ENCODE measurements at regions not wholly inside any gene's neighbourhood (a gene's known extent, or its start where the extent isn't known, plus 50 kb on each side); places are given as distances from the start of the nearest gene placed in this dataset.
"Not testable (repeated sequence)": the region's sequence is repeated elsewhere in the genome, so short reads cannot be mapped to it uniquely, and the experiment has no call there.

GRCh38 chrX:87448613-87449012 lies 69.0 kb upstream of the KLHL4 start:
- DNase-seq (ENCODE audit: extremely low read depth in 1 of 11, low read depth in 9 of 11, low spot score in 4 of 11) = not testable (repeated sequence)

DNA sequence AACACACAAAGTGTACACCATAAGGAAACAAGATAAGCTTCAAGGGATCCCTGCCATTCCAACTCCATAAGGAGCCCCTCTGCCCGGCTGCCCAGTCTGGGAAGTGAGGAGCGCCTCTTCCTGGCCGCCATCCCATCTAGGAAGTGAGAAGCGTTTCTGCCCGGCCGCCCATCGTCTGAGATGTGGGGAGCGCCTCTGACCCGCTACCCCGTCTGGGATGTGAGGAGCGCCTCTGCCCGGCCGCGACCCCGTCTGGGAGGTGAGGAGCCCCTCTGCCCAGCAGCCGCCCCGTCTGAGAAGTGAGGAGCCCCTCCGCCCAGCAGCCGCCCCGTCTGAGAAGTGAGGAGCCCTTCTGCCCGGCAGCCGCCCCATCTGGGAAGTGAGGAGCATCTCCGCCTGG lies 51.8 kb upstream of the KLHL4 start:
- DNase-seq (ENCODE audit: extremely low read depth in 1 of 11, low read depth in 9 of 11, low spot score in 4 of 11) = not testable (repeated sequence)

All from renal cortex interstitium (tissue), 11 donors.